GM12878 (cell line): ENCODE measurements at regions not wholly inside any gene's neighbourhood (a gene's known extent, or its start where the extent isn't known, plus 50 kb on each side); places are given as distances from the start of the nearest gene placed in this dataset.

ENCODE experiments used
- ATAC-seq: fragments of 200-7000 bp; cut with Tn5 transposase; 3 replicates; pipeline ENCODE4 v1.9.1; 2020; ENCODE audit warnings: mild to moderate bottlenecking, moderate library complexity
- BruUV-seq: library from RNA; stranded (reverse); fragments of 400-500 nt; replicated peaks from 2 replicates; lab custom pipeline; 2021; lab: Mats Ljungman, UMichigan
- CTCF ChIA-PET: fragments of 300-600 bp; sonication (Branson Sonifier 250); formaldehyde crosslinking; extraction: SDS; loops from one replicate; lab custom pipeline; 2021; ENCODE audit warnings: inconsistent platforms; lab: Yijun Ruan, JAX
- POLR2A ChIA-PET: fragments of 350-600 bp; formaldehyde crosslinking; extraction: SDS; loops from one replicate; lab custom pipeline; 2021; ENCODE audit warnings: inconsistent platforms; lab: Charles Lee
- RAD21 ChIA-PET: fragments of 300-600 bp; sonication (Branson Sonifier 250); formaldehyde crosslinking; loops from one replicate; lab custom pipeline; 2023; ENCODE audit warnings: antibody characterized with exemption; ENCODE audit not compliant: unreplicated experiment; lab: Charles Lee
- SMC1A ChIA-PET: fragments of 300-600 bp; sonication (Branson Sonifier 250); formaldehyde crosslinking; loops from one replicate; lab custom pipeline; 2023; ENCODE audit not compliant: unreplicated experiment, uncharacterized antibody; lab: Charles Lee
- DNase-seq: peaks from one replicate; pipeline ENCODE4 v3.0.0-alpha.2; 2011; ENCODE audit warnings: low read depth, low spot score
- FAIRE-seq: peaks from 3 replicates; lab custom pipeline; 2011; peaks lifted over from hg19 to GRCh38; lab: Jason Lieb, UNC
- H2AFZ ChIP-seq: 2 replicates; pipeline ENCODE4 v1.6.0; 2011; ENCODE audit warnings: low read depth, low read length, control low read depth; ENCODE audit not compliant: control insufficient read depth
- H3K27ac ChIP-seq: 2 replicates; pipeline ENCODE4 v1.5.1; 2011; ENCODE audit warnings: control low read depth; ENCODE audit not compliant: control insufficient read depth, insufficient read depth
- H3K27me3 ChIP-seq, 2 experiments: replicated peaks in 1 of 2; 2 replicates each; pipeline versions ENCODE4 v1.6.0 to v1.6.1; 2011; ENCODE audit warnings: low read length in 1 of 2; ENCODE audit not compliant: control insufficient read depth in 2 of 2, insufficient read depth in 2 of 2
- H3K36me3 ChIP-seq, 2 experiments: 2 replicates each; pipeline ENCODE4 v1.5.1; 2011; ENCODE audit warnings: low read length in 1 of 2; ENCODE audit not compliant: control insufficient read depth in 2 of 2, insufficient read depth in 2 of 2
- H3K4me1 ChIP-seq: 2 replicates; pipeline ENCODE4 v1.6.1; 2011; ENCODE audit warnings: mild to moderate bottlenecking, low read length, moderate library complexity, mixed read lengths; ENCODE audit not compliant: control insufficient read depth, insufficient read depth
- H3K4me2 ChIP-seq: 2 replicates; pipeline ENCODE4 v1.6.0; 2011; ENCODE audit warnings: control low read depth; ENCODE audit not compliant: control insufficient read depth, insufficient read depth
- H3K4me3 ChIP-seq: fragments of 200-600 bp; sonication (generic); 2 replicates; pipeline ENCODE4 v1.5.1; 2016
- H3K79me2 ChIP-seq: 2 replicates; pipeline ENCODE4 v1.6.0; 2011; ENCODE audit warnings: low read length; ENCODE audit not compliant: control insufficient read depth, insufficient read depth
- H3K9ac ChIP-seq: 2 replicates; pipeline ENCODE4 v1.8.0; 2011; ENCODE audit warnings: low read length, control low read depth, mixed read lengths; ENCODE audit not compliant: control insufficient read depth, insufficient read depth
- H3K9me3 ChIP-seq: replicated peaks from 3 replicates; pipeline ENCODE4 v1.5.1; 2011; ENCODE audit warnings: mild to moderate bottlenecking, low read length; ENCODE audit not compliant: control insufficient read depth, insufficient read depth
- H4K20me1 ChIP-seq: 2 replicates; pipeline ENCODE4 v1.6.0; 2011; ENCODE audit not compliant: control insufficient read depth, insufficient read depth
- CBFB ChIP-seq: IDR thresholded peaks from 2 replicates; pipeline ENCODE4 v1.6.1; 2016; ENCODE audit warnings: antibody characterized with exemption, low read depth
- HDAC2 ChIP-seq: fragments of 200-600 bp; sonication (generic); IDR thresholded peaks from 2 replicates; pipeline ENCODE4 v1.6.1; 2017
- HDGF ChIP-seq: fragments of 450-650 bp; IDR thresholded peaks from 2 replicates; pipeline ENCODE4 v1.6.1; 2016; ENCODE audit warnings: antibody characterized with exemption
- MTA3 ChIP-seq: IDR thresholded peaks from 2 replicates; pipeline ENCODE4 v1.6.1; 2012; ENCODE audit warnings: low read length, inconsistent platforms, borderline replicate concordance
- NR2F1 ChIP-seq: fragments of 450-650 bp; conservative IDR thresholded peaks from 2 replicates; pipeline ENCODE4 v1.6.1; 2017; ENCODE audit warnings: mild to moderate bottlenecking
- POU2F2 ChIP-seq: IDR thresholded peaks from 3 replicates; pipeline ENCODE4 v1.6.1; 2011; ENCODE audit warnings: low read depth, mild to moderate bottlenecking, low read length, borderline replicate concordance
- RB1 ChIP-seq: fragments of 450-650 bp; formaldehyde crosslinking; IDR thresholded peaks from 2 replicates; pipeline ENCODE4 v1.6.1; 2017; ENCODE audit warnings: mild to moderate bottlenecking, borderline replicate concordance
- RELA ChIP-seq: fragments of 450-650 bp; IDR thresholded peaks from 2 replicates; pipeline ENCODE4 v1.8.0; 2014; ENCODE audit warnings: borderline replicate concordance; ENCODE audit not compliant: partially characterized antibody
- RELB ChIP-seq: fragments of 450-650 bp; IDR thresholded peaks from 2 replicates; pipeline ENCODE4 v1.6.1; 2017; ENCODE audit warnings: low read depth, mild to moderate bottlenecking, moderate library complexity
- SIX5 ChIP-seq: IDR thresholded peaks from 2 replicates; pipeline ENCODE4 v1.6.1; 2011; ENCODE audit warnings: mild to moderate bottlenecking, low read depth, low read length, moderate library complexity; ENCODE audit not compliant: severe bottlenecking
- SREBF1 ChIP-seq: IDR thresholded peaks from 2 replicates; pipeline ENCODE4 v1.6.1; 2012; ENCODE audit warnings: mild to moderate bottlenecking, low read length
- SUZ12 ChIP-seq: fragments of 200-600 bp; sonication (generic); IDR thresholded peaks from one replicate; pipeline ENCODE4 v1.6.1; 2018; ENCODE audit warnings: antibody characterized with exemption, mild to moderate bottlenecking; ENCODE audit not compliant: unreplicated experiment
- ZBED1 ChIP-seq: IDR thresholded peaks from 2 replicates; pipeline ENCODE4 v1.6.1; 2016; ENCODE audit warnings: borderline replicate concordance
- ZNF207 ChIP-seq: fragments of 450-650 bp; IDR thresholded peaks from 2 replicates; pipeline ENCODE4 v1.6.1; 2014; ENCODE audit warnings: antibody characterized with exemption, mild to moderate bottlenecking, borderline replicate concordance
- ZNF217 ChIP-seq: fragments of 450-650 bp; IDR thresholded peaks from 2 replicates; pipeline ENCODE4 v1.6.1; 2017; ENCODE audit warnings: antibody characterized with exemption, mild to moderate bottlenecking
- ZNF622 ChIP-seq: fragments of 450-650 bp; IDR thresholded peaks from 2 replicates; pipeline ENCODE4 v1.6.1; 2017; ENCODE audit warnings: mild to moderate bottlenecking, inconsistent platforms
- WGBS: methylation state at CpG from one replicate; pipeline ENCODE4 v1.1.6; 2016; ENCODE audit warnings: low lambda C conversion rate; ENCODE audit not compliant: insufficient replicate concordance, insufficient coverage; ENCODE audit errors: missing lambda C conversion rate; 5-methylcytosine and 5-hydroxymethylcytosine counted together
- in situ Hi-C: fragments of 300-500 bp; cut with MboI; formaldehyde crosslinking; loops from 9 replicates; pipeline ENCODE4 v1.14.3; 2018; ENCODE audit warnings: mixed read lengths
- intact Hi-C: fragments of 100-400 bp; cut with micrococcal nuclease; formaldehyde crosslinking; loops from one replicate; pipeline ENCODE4 v1.14.2; 2022; ENCODE audit not compliant: unreplicated experiment
- TF ChIP-seq, protein P1 (sequence below): fragments of 450-650 bp; IDR thresholded peaks from 2 replicates; pipeline ENCODE4 v1.6.1; 2014; ENCODE audit warnings: mild to moderate bottlenecking
- TF ChIP-seq, protein P2 (sequence below): IDR thresholded peaks from 2 replicates; pipeline ENCODE4 v1.6.1; 2011; ENCODE audit warnings: borderline replicate concordance, low read depth, mild to moderate bottlenecking, moderate library complexity, low read length; ENCODE audit not compliant: insufficient read depth, poor library complexity, severe bottlenecking

DNA sequence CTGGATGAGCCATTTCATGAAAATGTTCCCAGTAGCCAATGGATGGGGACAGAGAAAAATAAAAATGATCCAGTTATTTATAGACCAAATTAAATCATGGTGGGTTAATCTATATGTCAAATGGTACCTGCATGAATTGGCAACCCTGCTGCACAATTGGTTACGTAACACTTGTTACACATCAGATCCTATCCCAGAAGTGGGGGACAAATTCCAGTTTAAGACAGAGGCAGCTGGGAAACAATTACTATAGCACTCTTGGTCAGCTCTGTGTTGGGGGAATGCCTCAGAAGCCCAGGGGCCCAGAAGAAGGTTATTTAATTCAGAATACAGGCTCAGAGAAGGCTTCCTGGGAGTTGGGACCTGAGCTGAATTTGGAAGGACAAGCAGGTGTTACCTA is 81.1 kb upstream of the FLT1 start:
- TF ChIP-seq ZNF207 (no peak), SREBF1 (no peak), SIX5 (no peak), HDAC2 (no peak), ZNF622 (no peak), POU2F2 (no peak), ZBED1 (no peak), RELB (no peak), NR2F1 (no peak), SUZ12 (no peak), CBFB (no peak), RB1 (no peak), HDGF (no peak), RELA (no peak), MTA3 (no peak), ZNF217 (no peak)
- TF ChIP-seq, protein P1, sequence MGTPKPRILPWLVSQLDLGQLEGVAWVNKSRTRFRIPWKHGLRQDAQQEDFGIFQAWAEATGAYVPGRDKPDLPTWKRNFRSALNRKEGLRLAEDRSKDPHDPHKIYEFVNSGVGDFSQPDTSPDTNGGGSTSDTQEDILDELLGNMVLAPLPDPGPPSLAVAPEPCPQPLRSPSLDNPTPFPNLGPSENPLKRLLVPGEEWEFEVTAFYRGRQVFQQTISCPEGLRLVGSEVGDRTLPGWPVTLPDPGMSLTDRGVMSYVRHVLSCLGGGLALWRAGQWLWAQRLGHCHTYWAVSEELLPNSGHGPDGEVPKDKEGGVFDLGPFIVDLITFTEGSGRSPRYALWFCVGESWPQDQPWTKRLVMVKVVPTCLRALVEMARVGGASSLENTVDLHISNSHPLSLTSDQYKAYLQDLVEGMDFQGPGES, result no peak
- TF ChIP-seq, protein P2, sequence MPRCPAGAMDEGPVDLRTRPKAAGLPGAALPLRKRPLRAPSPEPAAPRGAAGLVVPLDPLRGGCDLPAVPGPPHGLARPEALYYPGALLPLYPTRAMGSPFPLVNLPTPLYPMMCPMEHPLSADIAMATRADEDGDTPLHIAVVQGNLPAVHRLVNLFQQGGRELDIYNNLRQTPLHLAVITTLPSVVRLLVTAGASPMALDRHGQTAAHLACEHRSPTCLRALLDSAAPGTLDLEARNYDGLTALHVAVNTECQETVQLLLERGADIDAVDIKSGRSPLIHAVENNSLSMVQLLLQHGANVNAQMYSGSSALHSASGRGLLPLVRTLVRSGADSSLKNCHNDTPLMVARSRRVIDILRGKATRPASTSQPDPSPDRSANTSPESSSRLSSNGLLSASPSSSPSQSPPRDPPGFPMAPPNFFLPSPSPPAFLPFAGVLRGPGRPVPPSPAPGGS, result no peak
- ChIA-PET RAD21 (interaction anchor here (0.8 to 2.0 kb wide), 6 partner anchors 36 to 219 kb away, joined by 3 to 4 read pairs (median 4); no protein-coding TSS in a partner anchor), SMC1A (interaction anchor here (0.5 to 2.3 kb wide), 16 partner anchors 9 to 486 kb away, joined by 3 to 13 read pairs (median 4); no protein-coding TSS in a partner anchor), POLR2A (interaction anchor here (1.0 to 1.2 kb wide), 4 partner anchors 10 to 83 kb away, joined by 3 to 5 read pairs (median 4); partner anchors contain the start of gene POMP), CTCF (interaction anchor here (0.7 to 2.1 kb wide), 7 partner anchors 10 to 221 kb away, joined by 3 to 14 read pairs (median 3); partner anchors contain the start of gene SLC46A3)
- H3K4me2 ChIP-seq, result no peak overlapping the region
- no peak overlapping the region for H2AFZ ChIP-seq
- no peaks in the 10 kb centered on the region; the same call in 2 of the 3 replicates for H3K9me3 ChIP-seq
- in situ Hi-C loops (no loop called here), intact Hi-C loops (no loop called here)
- FAIRE-seq (no peak), ATAC-seq (no peak), DNase-seq (no peak)
- WGBS, result 87% methylated on average over 1 of the region's 1 CpG
- no peaks in the 10 kb centered on the region for H4K20me1 ChIP-seq
- no peak overlapping the region for H3K4me3 ChIP-seq
- no peaks in the 10 kb centered on the region for H3K79me2 ChIP-seq
- peaks cover 8% of the 10 kb centered on the region; the same call in 1 of the 2 replicates for H3K4me1 ChIP-seq
- no peak overlapping the region for H3K9ac ChIP-seq
- no TSS peak for BruUV-seq
- no peaks in the 10 kb centered on the region for H3K36me3 ChIP-seq
- no peaks in the 10 kb centered on the region for H3K27me3 ChIP-seq
- no peak overlapping the region for H3K27ac ChIP-seq
